HG03575 (cell line): ENCODE measurements at regions not wholly inside any gene's neighbourhood (a gene's known extent, or its start where the extent isn't known, plus 50 kb on each side); places are given as distances from the start of the nearest gene placed in this dataset.

Experiments
- ATAC-seq: cut with Tn5 transposase; IDR thresholded peaks from one replicate; pipeline ENCODE4 v1.9.1; 2021; ENCODE audit not compliant: unreplicated experiment, insufficient number of reproducible peaks, low FRiP score; ENCODE audit errors: extremely low read depth

- ATAC-seq: no peak
Observed at GRCh38 chr21:43322805-43323204, 104.1 kb downstream of the SIK1 start.

- ATAC-seq: no peak
Observed at GRCh38 chr21:43322311-43322710, 104.6 kb downstream of the SIK1 start.

GRCh38 chr21:43321611-43322010 lies 105.3 kb downstream of the SIK1 start:
- no peak for ATAC-seq

- ATAC-seq: no peak
Observed at GRCh38 chr21:43321111-43321510, 105.8 kb downstream of the SIK1 start.

GRCh38 chr21:43320526-43320925 lies 106.4 kb downstream of the SIK1 start:
- no peak for ATAC-seq

- no peak for ATAC-seq
Observed at GRCh38 chr21:43318841-43319781, 107.8 kb downstream of the SIK1 start.

- no peak for ATAC-seq
Observed at GRCh38 chr21:43318368-43318767, 108.6 kb downstream of the SIK1 start.

GRCh38 chr21:43317959-43318358 lies 109.0 kb downstream of the SIK1 start:
- ATAC-seq: no peak

- ATAC-seq: no peak
Observed at GRCh38 chr21:43317254-43317748, 109.6 kb downstream of the SIK1 start.

GRCh38 chr21:43316156-43316845 lies 110.6 kb downstream of the SIK1 start:
- ATAC-seq: no peak

- ATAC-seq: no peak
Observed at GRCh38 chr21:43315244-43316137, 111.4 kb downstream of the SIK1 start.

GRCh38 chr21:43313939-43314405 lies 113.0 kb downstream of the SIK1 start:
- ATAC-seq: no peak

- no peak for ATAC-seq
Observed at GRCh38 chr21:43313221-43313938, 113.6 kb downstream of the SIK1 start.

GRCh38 chr21:43312751-43313169 lies 114.2 kb downstream of the SIK1 start:
- ATAC-seq: no peak

GRCh38 chr21:43312011-43312410 lies 114.9 kb downstream of the SIK1 start:
- no peak for ATAC-seq

GRCh38 chr21:43311301-43311817 lies 115.6 kb downstream of the SIK1 start:
- no peak for ATAC-seq

- ATAC-seq: no peak
Observed at GRCh38 chr21:43308815-43309283, 118.1 kb downstream of the SIK1 start.
